DMS 273 (cell line): ENCODE measurements at regions not wholly inside any gene's neighbourhood (a gene's known extent, or its start where the extent isn't known, plus 50 kb on each side); places are given as distances from the start of the nearest gene placed in this dataset.
A peak's percentile ranks its signal among the peaks of the same experiment; 100 is the strongest.

ENCODE experiments used
- DNase-seq: peaks from one replicate; lab custom pipeline; 2025; ENCODE audit not compliant: unreplicated experiment; lab: John Stamatoyannopoulos, UW

- DNase-seq, result no peak
Observed at GRCh38 chr5:77157732-77158532, 52.5 kb upstream of the PDE8B start.

DNA sequence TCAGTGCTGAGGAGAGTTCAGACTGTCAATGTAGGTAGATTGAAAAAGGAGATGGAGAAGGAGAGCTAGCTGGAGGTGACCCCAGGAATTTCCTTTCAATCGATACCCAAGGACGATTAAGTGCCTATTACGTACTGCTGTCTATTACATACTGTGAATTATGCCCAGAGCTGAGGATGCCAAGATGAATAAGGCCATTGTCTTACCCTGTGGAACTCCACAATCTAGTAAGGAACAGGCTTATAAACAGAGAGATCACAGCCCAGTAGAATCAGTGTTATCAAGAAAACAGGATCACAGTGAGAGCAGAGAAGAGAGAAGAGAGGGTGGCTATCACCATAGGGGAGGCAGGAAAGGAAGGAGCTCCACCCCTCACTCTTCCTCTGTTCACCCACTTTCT lies 54.1 kb upstream of the PDE8B start:
- no peak for DNase-seq

DNA sequence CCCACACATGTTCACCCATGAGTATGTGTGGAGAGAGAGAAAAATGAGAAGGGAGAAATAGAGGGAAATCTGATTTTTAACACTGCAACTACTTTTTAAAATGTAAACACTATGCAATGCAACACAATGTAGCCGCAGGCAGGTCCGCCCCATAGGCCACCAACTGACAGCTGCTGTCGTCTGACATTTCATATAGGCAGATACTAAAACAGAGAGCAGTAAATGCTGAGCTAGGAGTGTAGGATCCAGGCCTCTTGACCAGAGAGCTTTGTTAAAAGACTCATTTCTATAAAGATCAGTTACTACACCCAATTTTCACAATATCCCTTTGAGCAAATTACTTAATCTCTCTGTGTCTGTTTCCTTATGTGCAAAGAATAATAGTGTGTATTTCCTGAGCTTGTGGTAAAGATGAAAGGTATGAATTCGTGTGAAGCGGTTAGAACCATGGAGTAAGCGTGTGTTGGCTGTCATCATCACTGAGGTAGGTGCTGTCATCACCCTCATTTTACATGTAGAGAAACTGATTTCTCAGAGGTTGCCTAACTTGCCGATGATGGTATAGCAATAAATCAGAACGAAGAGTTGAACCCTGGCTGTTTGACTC lies 55.2 kb upstream of the PDE8B start:
- DNase-seq, result no peak

DNA sequence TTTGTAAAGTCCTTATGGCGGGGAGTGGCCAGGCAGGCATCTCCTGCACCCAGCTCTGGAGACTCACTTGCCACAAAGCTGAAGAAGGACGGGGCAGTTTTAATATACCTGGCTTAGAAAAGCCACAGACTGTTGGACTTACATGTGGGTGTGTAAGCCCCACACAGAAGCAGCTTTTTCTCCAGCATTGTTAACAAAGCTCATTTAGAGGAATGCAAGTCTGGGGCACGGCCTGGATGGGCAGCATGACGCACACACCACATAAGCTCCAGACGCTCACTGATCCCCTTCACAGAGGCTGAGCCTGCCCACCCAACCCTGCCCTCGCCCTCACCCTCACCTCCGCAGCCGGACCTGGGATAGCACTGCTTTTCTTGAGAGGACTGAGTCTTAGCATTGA lies 58.0 kb upstream of the PDE8B start:
- no peak for DNase-seq

DNA sequence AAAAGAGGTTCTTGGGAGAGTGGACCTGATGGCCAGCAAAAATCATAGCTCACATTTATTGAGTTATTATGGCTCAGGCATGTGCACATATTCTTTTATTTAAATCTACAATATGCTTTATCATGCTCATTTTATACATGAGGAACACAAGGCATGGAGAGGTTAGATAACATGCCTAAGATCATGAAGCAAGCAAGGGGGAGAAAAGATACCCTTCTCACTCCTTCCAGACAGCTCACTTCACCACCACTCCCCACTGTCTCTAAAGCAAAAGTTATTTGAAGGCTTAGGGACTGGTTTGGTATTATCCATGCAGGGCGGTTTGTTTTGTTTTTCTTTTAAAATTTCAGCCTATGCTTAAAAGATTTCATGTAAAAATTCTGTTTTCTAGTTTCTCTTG lies 59.0 kb upstream of the PDE8B start:
- DNase-seq, result no peak

DNA sequence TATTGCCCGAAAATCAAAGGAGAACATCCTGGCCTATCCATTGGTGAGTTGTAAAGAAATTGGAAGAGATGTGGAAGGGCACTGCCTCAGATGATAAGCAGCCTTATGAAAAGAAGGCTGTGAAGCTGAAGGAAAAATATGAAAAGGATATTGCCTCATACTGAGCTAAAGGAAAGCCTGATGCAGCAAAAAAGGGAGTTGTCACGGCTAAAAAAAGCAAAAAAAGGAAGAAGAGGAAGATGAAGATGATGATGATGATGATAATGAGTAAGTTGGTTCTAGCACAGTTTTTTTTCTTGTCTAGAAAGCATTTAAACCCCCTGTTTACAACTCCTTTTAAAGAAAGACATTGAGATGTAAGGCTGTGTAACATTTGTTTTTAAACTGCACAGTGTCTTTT lies 59.8 kb upstream of the ZBED3 start:
- DNase-seq, result no peak

DNA sequence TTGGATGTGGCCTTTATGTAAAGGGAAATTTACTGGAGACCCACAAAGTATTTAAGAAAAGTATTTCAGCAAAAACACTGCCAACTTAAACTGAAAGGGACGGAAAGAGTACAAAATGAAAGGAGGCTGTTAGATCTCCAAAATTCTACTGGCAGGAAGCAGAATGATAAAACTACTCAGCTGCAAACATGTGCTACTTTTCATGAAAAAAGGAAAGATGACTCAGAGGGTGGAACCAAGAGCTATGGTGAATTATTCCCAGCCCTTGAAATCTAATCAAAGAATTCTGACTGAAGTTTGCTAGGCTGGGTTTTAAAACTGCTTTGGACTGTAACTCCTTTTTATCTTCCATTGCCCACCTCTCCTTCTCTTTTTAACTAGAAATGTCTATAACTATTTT lies 58.6 kb upstream of the ZBED3 start:
- DNase-seq, result no peak

GRCh38 chr5:77144837-77145139 lies 57.7 kb upstream of the ZBED3 start:
- DNase-seq, result no peak

GRCh38 chr5:77143998-77144836 lies 57.1 kb upstream of the ZBED3 start:
- peak; percentile 84 for DNase-seq

GRCh38 chr5:77140350-77140749 lies 53.3 kb upstream of the ZBED3 start:
- DNase-seq, result peak; percentile 6

- peak; percentile 93 for DNase-seq
Observed at GRCh38 chr5:77139001-77139400, 51.9 kb upstream of the ZBED3 start.
